NB4 (cell line): ENCODE measurements at regions not wholly inside any gene's neighbourhood (a gene's known extent, or its start where the extent isn't known, plus 50 kb on each side); places are given as distances from the start of the nearest gene placed in this dataset.

ENCODE experiments used
- CTCF ChIP-seq: IDR thresholded peaks from one replicate; pipeline ENCODE4 v1.5.1; 2012; ENCODE audit warnings: low read depth, low read length
- POLR2A ChIP-seq: IDR thresholded peaks from 2 replicates; pipeline ENCODE4 v1.6.1; 2011; ENCODE audit warnings: mild to moderate bottlenecking; ENCODE audit not compliant: insufficient read length; ENCODE audit errors: extremely low read depth

- TF ChIP-seq POLR2A: no peak
- TF ChIP-seq CTCF: no peak
Observed at GRCh38 chr17:56724664-56725063, 109.1 kb downstream of the C17orf67 start.
